HG03066 (cell line): ENCODE measurements at regions not wholly inside any gene's neighbourhood (a gene's known extent, or its start where the extent isn't known, plus 50 kb on each side); places are given as distances from the start of the nearest gene placed in this dataset.
"Not testable (repeated sequence)": the region's sequence is repeated elsewhere in the genome, so short reads cannot be mapped to it uniquely, and the experiment has no call there.

Experiments used
- ATAC-seq: cut with Tn5 transposase; IDR thresholded peaks from one replicate; pipeline ENCODE4 v1.9.1; 2021; ENCODE audit warnings: low read depth; ENCODE audit not compliant: unreplicated experiment

DNA sequence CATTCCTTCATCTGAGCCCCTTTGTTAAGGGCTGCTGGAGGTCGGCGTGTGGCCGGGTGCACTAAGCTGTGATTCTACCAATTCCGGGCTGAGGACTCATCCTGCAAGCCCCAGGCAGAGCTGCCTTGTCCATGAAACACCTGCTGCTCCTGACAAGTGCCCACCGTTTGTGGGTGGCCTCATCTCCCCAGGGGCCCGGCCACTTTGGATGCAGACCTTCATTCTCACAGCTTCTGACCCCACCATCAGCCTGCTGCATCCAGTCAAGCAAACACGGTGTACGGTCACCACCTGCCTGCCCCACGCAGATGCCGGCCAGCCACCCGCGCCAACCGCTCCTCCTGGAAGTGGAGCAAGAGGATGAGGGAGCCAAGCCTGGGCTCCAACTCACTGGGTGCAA is 382.7 kb downstream of the THBS2 start:
- ATAC-seq = no peak

GRCh38 chr6:168867247-168868102 is 386.2 kb downstream of the THBS2 start:
- no peak for ATAC-seq

GRCh38 chr6:168866534-168866933 is 387.1 kb downstream of the THBS2 start:
- no peak for ATAC-seq

- no peak for ATAC-seq
Measured at GRCh38 chr6:168865522-168865921, 388.1 kb downstream of the THBS2 start.

- ATAC-seq = no peak
Measured at GRCh38 chr6:168864541-168865460, 388.8 kb downstream of the THBS2 start.

- no peak for ATAC-seq
Measured at GRCh38 chr6:168863467-168863866, 390.2 kb downstream of the THBS2 start.

- ATAC-seq = no peak
Measured at GRCh38 chr6:168862346-168862980, 391.2 kb downstream of the THBS2 start.

DNA sequence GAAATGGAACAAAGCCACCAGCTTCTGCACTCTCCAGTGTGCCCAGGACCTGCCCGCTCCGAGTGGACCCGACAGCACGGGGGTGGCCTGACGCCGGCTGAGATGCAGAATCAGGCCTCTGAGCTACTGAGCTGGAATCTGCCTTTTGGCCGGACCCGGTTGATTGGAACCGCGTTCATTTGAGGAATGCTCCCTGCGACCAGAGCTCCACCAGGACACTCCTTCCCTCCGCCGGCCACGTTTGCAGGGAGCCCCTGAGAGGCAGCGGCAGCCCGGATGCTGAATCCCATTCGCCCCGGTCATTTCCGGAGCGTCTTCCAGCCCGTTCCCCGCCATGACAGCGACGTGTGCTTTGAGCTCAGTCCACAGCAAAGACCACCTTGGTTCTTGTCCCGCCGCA is 392.7 kb downstream of the THBS2 start:
- ATAC-seq = no peak

DNA sequence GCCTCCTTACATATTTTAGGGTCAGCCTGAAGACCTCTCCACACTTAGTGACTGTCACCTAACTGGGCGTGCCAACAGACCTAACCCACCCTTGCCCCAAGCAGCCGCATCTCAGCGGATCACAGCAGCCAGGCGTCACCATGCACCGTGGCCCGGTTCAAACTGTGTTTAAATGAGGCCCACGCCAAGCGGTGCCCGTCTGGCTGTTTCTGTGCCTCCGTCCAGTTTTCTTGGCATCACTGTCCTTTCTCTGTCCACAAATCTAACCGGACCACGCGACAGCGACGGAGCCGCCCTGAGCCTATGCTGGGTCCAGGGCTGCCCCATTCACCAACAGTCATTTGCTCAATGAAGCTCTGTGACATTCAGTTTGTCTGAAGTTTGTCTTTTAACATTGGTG is 393.3 kb downstream of the THBS2 start:
- no peak for ATAC-seq

- no peak for ATAC-seq
Measured at GRCh38 chr6:168858926-168859325, 394.7 kb downstream of the THBS2 start.

GRCh38 chr6:168856914-168857313 is 396.7 kb downstream of the THBS2 start:
- ATAC-seq = no peak

DNA sequence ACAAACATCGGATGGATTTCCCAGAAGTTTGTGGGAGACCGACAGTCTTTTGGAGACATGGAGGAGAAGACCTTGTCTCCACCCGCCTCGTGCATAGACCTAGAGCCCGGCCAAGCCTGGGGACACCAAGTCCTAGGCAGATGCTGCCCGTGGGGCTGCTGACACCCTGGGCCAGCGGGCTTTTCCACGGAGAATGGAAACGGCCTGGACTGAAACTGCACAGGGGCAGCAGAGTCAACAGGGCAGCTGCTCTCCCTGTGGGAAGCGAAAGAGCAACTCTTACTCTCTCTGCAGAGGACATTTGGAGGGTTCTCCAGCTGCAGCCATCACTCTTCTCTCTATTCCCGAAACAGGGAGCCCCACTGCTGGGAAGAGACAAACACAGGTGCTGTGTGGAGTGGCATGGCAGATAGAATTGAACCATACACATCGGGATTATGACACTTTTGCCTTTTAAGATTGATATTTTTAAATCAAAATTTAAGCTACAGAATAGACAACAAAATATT is 401.2 kb downstream of the THBS2 start:
- no peak for ATAC-seq

DNA sequence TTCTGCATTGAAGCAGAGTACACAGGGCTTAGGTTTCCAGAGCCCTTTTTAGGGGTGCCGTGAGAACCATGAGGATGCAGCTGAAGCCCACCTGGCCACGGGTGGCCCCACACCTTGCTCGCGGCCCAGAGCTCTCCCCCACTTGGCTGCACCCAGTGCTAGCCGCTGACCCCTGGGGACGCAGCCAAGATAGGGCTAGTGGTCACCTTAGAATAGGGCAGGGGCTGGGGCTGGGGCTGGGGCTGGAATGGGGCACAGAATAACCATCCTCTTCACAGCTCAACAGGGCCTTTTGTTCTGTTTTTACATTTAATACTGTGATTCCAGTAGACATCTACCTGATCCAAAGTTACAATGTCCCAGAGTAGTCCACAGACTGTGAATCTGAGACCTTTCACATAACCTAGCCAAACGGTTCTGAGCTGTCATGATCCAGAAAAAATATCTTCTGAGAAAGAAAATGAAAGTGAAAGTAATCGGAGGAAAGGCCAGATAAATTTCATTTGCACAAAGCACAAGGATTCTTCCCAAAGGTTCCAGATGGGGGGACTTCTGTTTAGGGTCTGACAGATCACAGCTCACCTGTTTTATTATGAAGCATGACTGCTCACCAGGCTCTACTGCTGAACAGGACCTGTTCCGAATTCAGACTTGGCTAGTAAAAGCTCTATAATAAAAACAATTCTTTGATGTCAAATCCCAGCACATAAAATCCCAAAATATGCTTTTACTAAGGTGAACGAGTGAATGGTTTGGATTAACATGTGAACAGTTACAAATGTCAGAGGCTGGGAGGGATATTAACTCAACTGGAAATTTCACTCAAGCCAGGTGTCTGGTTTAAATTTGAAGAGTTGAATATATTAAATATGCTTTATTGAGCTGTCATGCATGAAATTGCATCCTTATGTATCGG is 401.9 kb downstream of the THBS2 start:
- ATAC-seq = no peak

- not testable (repeated sequence) for ATAC-seq
Measured at GRCh38 chr6:168850027-168850736, 403.5 kb downstream of the THBS2 start.

DNA sequence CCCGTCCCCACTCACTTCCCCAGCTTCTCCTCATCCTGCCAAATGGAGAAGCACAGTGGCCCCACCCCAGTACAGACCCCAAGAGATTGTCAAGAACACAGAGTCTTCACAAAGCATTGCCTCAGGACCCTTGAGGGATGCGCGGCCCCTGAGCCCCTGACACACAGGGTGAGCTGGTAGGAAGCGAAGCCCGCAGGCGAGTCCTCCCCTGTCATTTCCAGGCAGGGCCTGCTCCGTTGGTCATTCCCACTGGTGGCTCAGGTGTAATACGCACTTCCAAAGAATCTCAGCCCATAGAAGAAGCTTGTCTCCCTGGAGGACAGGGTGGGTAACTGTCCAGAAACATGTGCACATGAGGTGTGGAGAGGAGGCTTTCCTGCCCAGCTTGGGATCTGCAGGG is 404.2 kb downstream of the THBS2 start:
- ATAC-seq = no peak

DNA sequence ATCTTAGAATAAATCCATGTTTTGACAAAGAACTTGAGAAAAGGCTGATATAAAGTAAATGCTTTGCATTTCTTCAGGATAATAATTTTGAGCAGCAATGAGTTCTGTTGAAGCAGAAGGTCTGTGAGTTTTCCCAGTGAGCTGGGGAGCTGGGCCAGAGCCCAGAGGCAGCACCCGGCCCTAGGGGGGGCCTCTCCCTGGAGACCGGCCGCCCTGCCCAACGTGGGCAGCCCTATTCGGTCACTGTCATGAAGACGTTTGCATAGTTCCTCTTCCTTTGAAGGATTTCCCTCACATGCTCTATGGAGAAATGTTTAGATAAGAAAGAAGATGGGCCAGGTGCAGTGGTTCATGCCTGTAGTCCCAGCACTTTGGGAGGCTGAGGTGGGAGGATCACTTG is 404.8 kb downstream of the THBS2 start:
- ATAC-seq = no peak

- no peak for ATAC-seq
Measured at GRCh38 chr6:168844821-168845609, 404.0 kb downstream of the SMOC2 start.

DNA sequence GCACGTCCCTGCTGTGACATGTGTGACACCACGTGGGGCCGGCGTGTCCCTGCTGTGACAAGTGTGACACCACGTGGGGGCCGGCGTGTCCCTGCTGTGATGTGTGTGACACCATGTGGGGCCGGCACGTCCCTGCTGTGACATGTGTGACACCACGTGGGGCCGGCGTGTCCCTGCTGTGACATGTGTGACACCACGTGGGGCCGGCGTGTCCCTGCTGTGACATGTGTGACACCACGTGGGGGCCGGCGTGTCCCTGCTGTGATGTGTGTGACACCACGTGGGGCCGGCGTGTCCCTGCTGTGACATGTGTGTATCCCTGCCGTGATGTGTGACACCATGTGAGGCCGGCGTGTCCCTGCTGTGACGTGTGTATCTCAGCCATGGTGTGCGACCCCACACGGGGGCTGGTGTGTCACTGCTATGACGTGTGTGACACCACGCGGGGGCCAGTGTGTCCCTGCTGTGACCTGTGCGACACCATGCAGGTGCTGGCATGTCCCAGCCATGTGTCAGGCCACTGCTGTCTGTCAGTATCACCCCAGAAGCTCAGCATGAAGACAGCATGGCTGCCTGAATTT is 401.7 kb downstream of the SMOC2 start:
- not testable (repeated sequence) for ATAC-seq
